Activated T-helper 1 cell treated with Interleukin-2 at 50 U/mL for 16 hours (primary cell): ENCODE measurements at regions not wholly inside any gene's neighbourhood (a gene's known extent, or its start where the extent isn't known, plus 50 kb on each side); places are given as distances from the start of the nearest gene placed in this dataset.

ENCODE experiments used
- DNase-seq: peaks from one replicate; pipeline ENCODE4 v3.0.0-alpha.2; 2020; ENCODE audit warnings: low read depth

DNA sequence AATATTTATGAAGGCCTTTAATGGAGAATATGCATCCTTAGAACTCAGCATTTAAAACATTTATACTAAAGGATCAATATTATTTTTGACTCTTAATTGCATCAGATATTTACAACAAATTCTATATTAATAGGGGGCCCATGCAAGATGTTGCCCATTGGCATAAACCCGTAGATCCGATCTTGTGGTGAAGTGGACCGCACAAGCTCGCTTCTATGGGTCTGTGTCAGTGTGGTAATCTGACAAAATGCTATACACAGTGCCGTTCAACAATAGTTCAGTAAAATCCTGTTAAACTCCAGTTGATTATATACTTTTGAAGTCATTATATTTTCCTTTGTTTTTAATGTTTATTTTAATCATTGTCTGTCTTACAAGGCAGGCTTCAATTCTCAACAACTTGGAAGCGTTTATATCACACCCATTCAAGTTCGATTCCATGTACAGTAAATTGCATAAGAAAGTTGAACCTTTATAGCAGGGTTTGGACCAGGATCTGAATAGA, 809.2 kb downstream of the USP25 start:
- no peak for DNase-seq

DNA sequence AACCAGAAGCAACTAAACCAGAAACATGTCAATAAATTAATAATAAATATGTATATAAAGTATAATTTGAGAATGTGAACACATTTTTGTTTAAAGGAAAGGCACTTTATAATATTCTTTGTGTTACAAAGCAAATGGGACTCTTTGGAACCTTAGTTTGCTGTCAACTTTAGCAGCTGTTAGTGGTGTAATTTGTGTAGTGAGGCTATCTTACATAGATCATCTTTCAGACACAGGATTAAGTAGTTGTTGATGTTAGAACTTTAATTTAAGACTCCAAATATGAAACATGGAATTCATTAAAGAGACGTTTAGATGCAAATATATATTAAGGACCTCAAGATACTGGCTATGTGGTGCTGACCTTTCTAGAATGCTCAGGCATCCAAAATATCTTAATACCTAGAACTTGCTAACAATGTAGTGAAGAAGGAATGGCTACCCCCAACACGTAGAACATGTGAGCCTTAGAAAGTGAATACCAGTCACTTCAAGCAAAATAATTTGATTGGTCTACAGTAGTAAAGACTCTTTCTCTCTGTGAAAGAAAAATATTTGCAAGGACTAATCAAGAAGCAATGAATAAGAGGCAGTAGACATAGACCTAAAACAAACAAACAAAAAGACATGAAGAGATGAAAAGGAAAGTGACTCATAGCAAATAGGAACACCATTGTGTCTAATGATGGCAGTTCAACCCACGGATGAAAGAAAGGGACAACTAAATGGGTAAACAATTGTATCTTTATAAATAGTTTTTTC, 811.4 kb downstream of the USP25 start:
- no peak for DNase-seq

DNA sequence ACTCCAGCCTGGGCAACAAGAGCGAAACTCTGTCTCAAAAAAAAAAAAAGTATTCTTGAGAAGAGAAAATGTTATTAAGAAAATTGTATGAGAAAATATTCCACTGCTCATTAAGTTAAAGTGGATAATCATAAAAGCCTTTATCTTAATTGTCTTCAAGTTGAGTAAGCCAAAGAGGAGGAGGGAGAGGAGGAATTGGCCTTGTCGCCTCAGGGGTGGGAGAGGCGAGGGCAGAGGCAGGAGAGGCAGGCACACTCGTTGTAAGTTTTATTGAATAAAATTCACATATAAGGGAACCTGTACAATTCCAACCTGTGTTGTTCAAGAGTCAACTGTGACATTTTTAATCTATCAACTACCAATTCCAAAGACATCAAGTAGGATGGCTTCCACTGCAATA, 820.3 kb downstream of the USP25 start:
- DNase-seq, result no peak

DNA sequence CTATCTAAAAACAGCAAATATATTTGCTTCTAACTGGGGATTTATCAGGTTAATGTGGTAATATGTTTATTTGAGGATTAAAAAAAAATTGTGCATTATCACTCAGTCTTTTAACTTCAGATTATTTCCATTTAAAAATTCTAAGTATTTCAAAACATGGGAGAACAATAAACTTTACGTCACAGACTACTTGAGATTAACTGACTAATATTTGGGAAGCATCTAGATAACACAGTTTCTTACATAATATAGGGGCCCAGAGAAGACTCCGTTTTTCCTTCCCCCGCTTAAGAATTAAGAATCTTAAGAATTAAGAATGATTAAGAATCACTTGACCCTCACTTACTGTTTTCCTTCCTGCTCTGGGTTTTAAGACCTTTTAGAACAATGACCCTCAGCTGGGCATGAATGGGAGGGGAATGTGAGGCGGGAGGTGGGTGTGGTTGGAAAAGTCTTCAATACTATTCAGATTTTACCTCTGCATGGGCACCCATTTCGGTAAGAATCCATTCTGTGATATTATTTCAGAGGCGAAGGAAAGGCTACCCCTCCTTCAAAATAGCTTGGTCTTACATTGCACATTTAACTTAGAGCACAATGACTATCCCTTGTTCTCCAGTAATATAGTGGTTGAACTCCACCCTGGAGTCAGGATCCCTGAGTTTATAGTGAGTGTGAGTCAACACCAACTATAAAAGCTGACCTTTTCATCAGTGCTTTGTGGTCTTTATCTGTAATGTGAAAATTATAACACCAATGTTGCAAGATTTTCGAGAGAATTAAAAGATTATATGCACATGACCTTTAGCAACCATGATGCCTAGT, 821.3 kb downstream of the USP25 start:
- no peak for DNase-seq

DNA sequence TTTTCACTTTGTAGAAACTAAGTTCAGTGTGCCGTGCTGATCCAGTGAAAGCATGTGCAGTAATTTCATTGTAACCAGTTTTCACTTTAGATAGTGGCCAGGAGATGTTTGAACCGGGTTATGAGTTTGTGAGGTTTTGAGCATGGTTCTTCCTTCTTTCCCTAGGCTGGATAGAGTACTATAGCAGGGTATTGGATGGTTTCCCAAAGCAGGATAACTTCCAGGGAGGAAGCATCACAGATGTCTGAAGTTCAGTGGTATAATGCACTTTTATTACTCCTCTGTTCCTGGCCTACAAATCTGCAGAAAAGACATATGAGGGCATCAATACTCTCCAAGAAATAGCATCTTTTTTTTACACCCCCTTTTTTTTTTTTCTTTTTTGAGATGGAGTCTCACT, 823.1 kb downstream of the USP25 start:
- DNase-seq, result no peak

DNA sequence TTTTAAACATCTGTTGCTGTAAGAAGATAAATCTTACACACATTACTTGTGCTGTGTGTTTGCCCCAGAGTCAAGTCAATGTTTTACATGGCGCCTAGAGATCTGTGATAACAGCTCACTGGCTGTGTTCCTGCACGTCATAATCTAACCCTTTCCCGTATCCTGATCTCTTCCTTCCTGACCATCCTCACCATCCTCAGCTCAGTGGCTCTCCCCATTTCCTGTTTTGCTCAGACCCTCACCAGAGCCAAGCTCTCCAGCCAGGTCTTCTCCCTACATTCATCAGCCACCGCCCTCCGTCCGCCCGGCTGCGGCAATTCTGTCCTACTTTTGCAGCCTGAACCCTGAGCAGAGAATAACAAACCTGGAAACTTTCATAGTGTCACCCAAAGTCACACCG, 824.7 kb downstream of the USP25 start:
- DNase-seq, result no peak

DNA sequence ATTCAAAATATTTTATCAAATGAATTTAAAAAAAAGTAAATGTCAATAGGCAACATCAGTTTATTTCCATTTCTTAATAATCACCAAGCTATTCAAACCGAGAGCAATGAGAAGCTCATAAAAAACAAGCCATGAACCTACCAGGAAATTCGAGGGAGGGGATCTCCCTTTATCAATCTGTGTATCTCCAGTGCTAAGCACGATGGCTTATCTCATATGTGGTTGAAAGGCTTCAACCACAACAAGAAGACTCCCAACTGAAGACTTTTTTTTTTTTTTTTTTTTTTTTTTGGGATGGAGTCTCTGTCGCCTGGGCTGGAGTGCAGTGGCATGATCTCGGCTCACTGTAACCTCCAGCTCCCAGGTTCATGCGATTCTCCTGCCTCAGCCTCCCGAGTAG, 833.3 kb downstream of the USP25 start:
- DNase-seq, result no peak

DNA sequence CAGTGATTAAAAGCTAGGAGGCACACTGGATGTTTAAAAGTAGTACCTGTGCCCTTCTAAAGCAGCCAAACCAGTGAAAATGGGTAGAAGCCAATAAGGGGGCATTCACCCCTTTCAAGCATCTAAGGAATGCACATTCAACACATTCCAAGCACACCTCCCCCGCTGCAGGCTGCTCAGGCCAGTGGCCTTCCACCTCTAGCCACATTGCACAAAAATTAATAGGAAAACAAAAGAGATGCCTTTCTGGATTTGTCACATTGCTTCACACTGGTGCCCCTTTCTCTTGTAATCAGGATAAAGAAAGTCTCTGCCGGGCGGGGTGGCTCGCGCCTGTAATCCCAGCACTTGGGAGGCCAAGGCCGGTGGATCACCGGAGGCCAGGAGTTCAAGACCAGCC, 834.0 kb downstream of the USP25 start:
- DNase-seq, result no peak

DNA sequence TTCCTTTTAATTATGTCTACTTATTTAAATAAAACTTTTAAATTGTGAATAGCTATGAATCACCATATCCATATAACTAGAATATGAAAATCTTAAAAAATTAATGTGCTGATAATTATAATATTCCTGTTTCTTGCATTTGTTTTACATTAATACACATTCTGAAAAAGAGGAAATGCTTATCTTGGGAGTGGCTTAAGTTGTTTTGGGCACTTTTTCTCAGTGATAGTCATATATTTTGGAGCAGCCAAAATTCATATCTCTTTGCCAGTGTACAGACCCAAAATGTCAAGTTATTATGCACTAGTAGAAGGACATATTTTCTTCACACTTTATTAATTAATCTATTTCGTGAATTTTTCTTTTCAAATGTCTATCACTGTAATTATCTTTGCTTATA, 838.5 kb downstream of the USP25 start:
- DNase-seq, result no peak

DNA sequence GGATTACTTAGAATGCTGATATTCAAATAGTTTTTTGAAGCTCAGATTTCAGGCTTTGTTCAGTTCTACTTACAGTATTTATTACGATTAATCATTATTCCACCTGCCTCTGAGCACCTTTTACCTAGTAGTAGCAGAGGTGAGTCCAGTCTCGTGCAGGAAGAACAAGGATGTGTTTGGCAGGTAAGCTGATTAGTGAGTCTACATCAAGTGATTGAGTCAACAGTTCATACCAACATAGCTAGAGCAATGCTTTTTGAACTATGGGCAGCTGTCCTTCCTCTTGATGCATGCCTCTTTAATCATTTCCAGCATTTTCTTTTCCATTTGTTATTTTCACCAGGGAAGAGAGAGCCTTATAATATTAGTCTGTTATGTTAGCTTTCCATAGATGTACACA, 838.9 kb downstream of the USP25 start:
- no peak for DNase-seq

DNA sequence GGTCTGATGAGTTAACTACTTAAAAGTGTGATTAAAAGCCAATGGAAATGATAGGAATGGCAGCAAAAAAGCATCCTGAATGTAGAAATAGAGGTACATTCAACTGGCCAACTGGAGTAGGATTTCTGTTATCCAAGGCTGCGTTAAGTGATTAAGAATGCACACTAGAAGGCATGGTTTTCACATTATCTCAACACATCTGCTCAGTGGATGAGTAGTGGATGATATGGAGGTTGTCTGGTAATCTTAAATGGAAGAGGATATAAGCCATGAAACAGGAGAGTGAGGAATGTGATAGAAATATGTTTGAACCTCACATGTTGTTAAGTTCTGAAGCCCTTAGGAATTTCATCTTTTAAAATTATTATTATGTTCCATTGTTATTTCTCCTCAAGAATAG, 839.9 kb downstream of the USP25 start:
- DNase-seq, result no peak

DNA sequence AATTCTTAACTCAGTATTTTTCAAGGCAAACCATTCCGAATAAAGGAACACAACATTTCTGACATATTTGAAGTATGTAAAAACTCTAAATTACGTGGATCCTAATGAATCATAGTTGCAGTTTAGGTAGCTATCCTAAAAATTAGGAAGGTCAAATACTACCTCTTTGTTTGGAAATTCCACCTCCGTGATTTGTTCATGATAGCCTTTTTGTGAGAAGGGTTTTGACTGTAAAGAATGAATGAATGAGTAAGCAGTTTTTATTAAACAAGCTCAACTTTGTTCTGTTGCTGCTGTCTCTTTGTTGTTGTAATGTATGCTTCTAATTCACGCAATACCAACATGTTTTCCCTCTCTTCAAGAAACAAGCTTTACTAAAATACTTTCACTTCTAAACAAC, 840.4 kb downstream of the USP25 start:
- no peak for DNase-seq

DNA sequence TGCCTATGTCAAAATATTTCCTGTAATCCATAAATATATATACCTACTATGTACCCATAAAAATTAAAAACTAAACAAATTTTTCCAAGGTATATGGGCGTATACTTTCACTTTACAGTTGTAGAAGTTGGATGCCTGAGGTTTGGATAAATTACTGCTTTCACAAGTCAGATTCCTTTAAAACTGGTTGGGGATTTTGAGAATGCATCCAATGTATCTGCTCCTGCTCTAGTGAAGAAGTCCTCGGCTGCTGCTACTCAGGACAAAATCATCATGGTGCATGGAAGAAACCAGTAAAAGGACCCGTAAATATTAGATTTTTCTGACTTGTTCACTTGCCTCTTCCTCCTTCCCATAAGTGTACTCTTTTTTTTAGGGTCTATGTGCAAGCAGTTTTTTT, 841.1 kb downstream of the USP25 start:
- no peak for DNase-seq

DNA sequence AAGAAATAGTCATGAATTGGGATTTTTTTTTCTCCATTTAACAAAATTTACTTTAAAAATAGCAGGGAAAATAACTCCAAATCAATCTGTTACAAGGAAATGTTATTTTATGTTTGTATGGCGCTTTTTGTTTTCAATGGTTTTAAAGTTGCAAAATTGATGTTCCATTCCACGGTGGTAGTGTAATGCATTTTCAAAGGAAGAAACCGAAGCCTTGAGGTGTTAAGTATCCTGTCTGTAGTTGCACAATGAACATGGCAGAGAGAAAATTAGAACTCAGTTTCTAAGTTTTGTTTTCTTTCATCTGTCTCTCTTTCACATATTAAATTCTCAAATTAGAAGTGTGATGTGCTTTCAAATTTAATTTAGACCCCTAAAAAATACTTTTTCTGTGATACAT, 841.8 kb downstream of the USP25 start:
- DNase-seq, result no peak

DNA sequence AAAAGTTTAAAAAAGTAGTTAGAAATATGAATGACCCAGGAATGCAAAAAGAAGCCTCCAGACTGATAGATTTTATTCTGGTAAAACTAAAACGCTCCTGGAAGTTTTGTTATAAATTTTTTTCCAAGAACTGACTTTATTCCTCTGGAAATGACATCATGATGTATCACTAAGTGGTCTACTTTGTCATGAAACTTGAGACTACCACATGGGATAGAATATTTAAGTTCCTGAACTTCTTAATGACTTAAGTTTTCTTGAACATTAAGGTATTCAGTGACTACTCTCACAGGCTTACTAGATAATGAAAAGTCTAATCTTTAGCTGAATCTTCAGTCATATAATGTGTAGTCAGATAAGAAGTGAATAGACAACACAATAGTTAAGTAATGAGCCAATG, 842.2 kb downstream of the USP25 start:
- DNase-seq, result no peak

DNA sequence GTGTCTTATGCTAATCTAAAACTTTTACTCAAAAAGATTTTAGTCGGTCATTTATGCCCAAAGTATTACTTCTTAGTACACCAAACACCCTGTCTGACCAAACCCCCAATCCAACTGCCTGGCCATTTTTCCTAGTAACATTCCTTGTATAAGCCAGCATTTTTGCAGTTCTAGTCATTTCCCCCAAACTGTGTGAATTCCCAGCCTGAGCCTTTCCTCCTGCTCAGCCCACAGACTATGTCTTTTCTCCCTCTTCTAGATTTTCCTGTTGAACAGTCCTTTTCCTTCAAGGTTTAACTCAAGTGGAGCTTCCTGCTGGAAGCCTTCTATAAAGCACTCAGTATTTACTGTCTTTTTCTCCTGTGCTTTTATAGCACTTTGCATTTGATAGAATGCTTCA, 843.8 kb downstream of the USP25 start:
- DNase-seq, result no peak

DNA sequence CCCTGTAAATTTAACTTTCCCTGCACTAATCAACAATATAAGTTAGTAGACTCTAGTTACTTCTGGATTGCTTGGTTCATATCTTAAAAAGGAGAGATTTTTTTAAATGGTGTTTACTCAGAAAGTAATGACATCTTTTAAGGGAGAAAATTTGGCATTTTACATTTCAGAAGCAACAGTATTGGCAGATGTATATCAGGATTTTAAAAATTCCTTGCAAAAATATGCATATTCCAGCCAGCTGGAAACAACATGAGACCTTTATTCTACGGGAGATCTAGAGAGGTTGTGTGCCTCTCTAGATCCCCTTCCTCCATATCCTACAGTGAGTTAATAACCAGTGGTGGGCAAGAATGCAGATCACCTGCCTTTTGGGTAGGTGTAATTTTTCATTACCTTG, 848.2 kb downstream of the USP25 start:
- DNase-seq, result no peak

DNA sequence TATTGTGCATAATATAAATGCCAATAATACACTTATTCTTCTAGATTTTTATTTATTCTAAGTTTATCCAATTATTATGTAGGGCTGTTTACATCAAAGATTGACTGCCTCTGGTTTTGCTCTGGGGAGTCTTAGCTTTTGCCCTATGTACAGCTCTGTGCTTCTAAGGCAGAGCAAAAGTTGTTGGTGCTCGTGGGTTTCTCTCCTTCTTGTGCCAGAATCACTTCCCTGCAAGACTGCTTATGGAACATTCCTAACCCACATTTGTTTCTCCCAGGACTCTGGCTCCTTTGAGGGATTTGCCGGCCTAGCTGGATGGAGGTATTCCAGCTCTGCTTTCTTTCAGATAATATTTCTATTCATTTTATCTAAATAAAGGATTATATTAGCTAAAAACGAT, 849.1 kb downstream of the USP25 start:
- DNase-seq, result no peak

DNA sequence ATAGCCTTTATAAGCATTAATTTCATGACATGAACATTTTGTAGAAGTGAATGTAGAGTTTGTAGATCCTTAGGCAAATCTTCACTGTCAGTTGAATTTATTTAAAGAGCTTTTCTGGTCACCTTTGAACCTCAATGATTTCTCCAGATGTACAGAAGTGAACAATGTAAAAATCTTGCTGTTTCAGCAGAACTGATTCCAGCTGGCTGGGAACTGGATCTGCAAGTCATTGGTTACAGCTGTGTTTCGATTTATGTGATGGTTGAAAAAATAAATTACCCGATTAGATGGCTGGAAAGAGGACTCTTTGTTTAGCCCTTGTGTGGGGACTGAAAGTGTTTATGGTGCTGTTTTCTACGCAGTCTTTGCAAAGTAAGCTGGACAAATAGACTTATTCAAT, 849.8 kb downstream of the USP25 start:
- DNase-seq, result no peak

DNA sequence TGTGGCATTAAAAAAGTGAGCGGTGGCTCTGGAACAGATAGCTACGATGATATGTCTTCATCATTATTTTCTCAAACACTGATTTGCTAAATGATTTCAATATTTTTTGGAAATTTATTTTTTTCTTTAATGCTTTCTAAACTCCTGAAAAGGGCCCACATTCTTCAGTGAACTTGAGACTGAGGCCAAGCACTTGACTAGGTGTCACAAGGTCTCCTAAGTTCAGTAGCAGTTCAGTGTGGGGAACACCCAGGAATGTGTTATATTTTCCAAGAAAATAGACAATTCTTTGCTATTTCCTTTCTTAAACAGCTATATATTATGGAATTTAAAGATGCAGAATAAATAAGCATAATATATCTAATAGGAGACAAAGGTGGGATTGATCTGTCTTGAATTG, 850.9 kb downstream of the USP25 start:
- no peak for DNase-seq

DNA sequence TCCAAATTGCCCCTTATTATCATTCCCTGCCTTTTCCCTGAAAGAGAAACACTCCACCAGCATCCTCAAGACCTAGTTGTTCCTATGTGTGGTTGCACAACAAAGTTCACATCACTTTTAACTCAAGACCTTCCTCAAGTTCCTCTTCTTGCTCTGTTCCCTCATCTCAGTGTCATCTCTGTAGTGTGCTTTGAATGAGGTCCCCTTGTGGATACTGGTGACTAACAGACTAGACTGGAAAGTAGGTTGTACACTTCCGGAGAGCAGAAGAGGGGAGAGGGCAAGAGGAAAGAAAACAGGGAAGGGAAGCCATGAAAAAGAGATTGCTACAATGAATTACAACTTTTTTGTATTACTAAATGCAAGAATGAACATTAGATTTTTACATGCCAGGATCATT, 853.8 kb downstream of the USP25 start:
- DNase-seq, result no peak

DNA sequence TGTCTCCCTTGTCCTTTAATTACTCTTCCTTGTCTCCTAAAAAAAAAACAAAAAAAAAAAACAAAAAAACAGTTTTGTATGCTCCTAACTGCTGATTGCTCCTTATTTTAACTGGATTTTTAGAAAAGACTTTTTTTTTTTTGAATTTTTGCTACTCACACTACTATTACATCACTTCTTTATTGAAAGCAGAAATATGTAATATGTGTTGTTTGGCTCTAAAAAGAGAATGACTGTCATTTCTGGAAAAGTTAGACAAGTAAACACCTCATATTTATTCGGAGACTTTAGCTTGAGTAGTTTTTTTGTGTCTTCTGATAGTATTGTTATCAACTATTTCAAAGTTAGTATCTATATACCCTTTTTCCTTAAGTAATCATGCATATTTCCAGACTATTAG, 855.0 kb downstream of the USP25 start:
- no peak for DNase-seq

DNA sequence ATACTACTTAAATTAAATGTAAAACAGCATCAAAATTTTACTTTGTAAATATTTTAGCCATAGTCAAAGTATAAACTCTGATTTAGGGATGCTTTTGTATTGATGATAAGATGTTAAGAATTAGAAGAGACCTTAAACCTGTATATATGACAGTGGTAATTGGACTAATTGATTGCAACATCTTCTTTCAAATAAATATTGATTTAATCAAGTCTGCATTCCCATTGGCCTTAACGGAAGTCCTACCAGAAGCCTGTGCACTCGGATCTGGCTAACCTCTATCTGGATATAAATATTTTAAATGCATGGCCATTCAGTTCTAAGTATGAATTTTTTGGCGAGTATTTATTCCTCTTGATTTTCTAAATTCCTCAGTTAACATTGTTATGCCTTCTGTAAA, 856.1 kb downstream of the USP25 start:
- no peak for DNase-seq

DNA sequence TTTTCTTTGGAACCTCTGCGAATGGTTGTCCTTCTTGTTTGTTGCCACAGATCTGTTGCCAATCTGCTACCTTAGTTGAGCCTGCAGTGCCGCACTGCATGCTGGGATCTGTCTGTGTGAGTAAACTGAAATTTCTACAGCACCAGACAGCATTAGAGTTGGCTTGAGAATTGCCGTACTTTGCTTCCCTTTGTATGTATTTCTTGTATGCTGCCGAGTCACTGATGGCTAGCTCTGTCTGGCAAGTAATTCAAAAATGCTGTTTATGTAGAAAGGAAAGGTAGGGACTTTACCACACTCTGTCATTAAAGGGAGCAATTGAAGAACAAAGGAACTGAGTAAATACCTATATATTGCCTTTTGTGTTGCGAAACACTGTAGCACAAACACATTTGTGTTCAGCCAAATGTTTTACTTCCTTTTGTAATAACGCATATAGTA, 857.4 kb downstream of the USP25 start:
- DNase-seq, result no peak
